ENCODE measurements at regions not wholly inside any gene's neighbourhood (a gene's known extent, or its start where the extent isn't known, plus 50 kb on each side); places are given as distances from the start of the nearest gene placed in this dataset.
"Not testable (repeated sequence)": the region's sequence is repeated elsewhere in the genome, so short reads cannot be mapped to it uniquely, and the experiment has no call there.

DNA sequence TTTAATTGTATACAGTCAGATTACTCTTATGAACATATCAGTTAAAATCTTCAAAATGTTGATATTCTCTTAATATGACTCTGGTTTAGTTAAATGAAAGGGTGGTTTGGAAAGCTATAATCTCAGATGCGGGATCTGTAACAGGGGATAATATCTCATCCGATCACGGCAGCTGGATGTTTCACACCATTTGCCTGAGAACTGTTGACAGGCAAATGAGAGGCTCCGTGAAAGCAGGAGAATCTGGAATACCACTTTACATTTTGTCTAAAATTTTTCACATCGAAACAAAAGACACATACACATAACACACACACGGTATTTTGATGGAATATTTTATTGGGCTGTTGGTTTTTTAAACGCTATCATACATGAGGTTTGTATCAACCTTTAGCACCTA, 518.6 kb upstream of the SLC39A10 start:
- DNase-seq, result no peak

DNA sequence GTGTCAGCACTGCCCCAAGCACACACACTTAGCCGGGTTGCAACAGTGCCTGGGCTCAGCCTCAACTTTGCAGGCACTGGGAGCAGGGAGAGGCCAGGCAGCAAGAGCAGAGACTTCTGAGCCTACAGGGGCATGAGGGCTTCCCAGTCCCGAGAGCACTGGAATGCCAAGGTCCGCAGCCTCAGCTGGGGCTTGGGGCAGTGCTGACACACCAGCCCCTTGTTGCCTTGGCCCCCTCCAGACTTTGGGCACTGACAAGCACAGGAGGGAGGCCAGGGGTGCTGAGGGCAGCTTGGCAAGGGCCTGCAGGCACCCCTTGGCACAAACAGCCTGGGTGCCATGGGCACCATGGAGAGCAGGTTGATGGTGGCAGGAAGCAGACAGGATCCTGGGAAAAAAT, 531.1 kb upstream of the SLC39A10 start:
- not testable (repeated sequence) for DNase-seq

GRCh38 chr2:195124391-195125079, 532.5 kb upstream of the SLC39A10 start:
- no peak for DNase-seq

GRCh38 chr2:195122653-195123052, 534.4 kb upstream of the SLC39A10 start:
- DNase-seq, result no peak

DNA sequence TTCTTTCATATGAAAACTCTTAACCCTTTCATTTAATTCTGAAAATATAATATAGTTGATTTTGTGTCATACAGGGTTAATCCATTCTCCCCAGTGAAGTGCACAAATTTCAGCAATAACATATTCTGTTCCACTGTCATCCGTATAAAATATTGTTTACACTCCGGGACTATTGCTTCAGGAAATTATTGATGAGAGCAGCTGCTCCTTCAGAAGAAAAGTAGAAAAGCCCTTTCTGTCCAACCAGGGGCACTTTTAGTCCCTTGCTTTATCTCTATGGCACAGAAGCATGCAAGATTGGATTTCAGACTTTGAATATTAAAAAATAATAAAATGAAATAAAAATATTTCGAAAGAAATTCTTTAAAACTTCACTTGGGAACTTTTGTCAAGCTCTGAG, 535.7 kb upstream of the SLC39A10 start:
- DNase-seq, result no peak

GRCh38 chr2:195119231-195119630, 537.8 kb upstream of the SLC39A10 start:
- no peak for DNase-seq

GRCh38 chr2:195118276-195118675, 538.8 kb upstream of the SLC39A10 start:
- no peak for DNase-seq

- no peak for DNase-seq
Measured at GRCh38 chr2:195117011-195117410, 540.0 kb upstream of the SLC39A10 start.

GRCh38 chr2:195115738-195116137, 541.3 kb upstream of the SLC39A10 start:
- no peak for DNase-seq

DNA sequence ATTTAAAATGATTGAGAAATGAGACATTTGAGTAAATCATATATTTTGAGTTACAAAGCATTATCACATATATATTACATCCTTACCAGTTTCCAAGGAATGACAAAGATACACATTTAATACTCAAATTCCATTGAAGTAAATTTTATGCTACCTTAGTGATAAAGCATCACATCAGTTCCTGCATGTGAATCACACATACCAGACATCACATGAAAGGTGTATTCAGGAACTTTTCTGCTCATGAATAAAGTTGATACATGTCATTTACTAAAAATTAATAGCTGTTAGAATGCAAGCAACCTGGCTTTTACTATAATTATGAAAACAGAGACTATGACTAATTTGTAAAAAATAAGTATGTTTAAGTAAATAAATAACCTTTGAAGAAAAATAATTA, 548.8 kb upstream of the SLC39A10 start:
- DNase-seq, result no peak

- no peak for DNase-seq
Measured at GRCh38 chr2:195106681-195107380, 550.2 kb upstream of the SLC39A10 start.

DNA sequence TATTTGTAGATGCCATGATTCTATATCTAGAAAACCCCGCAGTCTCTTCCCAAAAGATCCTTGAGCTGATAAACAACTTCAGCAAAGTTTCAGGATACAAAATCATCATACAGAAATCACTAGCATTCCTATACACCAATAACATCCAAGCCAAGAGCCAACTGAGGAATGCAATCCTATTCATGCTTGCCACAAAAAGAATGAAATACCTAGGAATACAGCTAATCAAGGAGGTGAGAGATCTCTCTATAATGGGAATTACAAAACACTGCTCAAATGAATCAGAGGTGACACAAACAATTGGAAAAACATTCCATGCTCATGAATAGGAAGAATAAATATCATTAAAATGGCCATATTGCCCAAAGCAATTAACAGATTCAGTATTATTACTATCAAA, 551.4 kb upstream of the SLC39A10 start:
- DNase-seq, result no peak

DNA sequence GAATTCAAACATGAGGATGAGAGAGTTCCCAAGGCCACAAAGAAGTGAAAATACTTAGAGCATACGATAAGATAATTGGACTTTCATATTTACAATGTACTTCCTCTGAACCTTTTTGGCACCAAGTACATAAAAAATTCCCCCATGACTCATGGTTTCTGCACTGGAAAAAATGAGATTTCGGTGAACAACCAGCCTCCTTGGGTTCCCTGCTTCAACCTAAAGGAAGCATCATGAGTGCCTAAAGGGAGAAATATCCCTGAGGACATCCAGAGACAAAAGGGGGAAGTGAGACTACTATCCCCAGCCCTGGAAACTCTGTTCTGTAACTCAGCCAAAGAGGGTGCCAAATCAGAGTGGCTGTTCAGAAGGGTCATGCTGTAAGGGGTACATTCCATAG, 562.7 kb upstream of the SLC39A10 start:
- no peak for DNase-seq

GRCh38 chr2:195092341-195092740, 564.7 kb upstream of the SLC39A10 start:
- DNase-seq, result no peak

- DNase-seq, result not testable (repeated sequence)
Measured at GRCh38 chr2:195072806-195073205, 584.2 kb upstream of the SLC39A10 start.

GRCh38 chr2:195057001-195057400, 600.0 kb upstream of the SLC39A10 start:
- DNase-seq, result no peak

- no peak for DNase-seq
Measured at GRCh38 chr2:195055996-195056395, 601.0 kb upstream of the SLC39A10 start.

DNA sequence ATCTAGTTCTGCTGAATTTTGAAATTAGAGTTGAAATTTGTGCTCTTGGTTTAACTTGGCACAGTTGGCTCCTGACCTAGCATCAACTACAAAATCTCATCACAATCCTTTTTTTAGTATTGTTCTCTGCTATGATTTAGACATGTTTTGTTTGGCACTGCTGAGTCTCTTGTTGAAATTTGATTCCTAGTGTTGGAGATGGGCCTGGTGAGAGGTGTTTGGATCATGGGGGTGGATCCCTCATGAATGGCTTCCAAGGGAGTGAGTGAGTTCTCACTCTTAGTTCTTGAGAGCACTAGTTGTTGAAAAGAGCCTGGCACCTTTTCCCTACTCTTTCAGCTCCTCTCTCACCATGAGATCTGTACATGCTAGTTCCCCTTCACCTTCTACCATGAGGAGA, 605.6 kb upstream of the SLC39A10 start:
- DNase-seq, result no peak

DNA sequence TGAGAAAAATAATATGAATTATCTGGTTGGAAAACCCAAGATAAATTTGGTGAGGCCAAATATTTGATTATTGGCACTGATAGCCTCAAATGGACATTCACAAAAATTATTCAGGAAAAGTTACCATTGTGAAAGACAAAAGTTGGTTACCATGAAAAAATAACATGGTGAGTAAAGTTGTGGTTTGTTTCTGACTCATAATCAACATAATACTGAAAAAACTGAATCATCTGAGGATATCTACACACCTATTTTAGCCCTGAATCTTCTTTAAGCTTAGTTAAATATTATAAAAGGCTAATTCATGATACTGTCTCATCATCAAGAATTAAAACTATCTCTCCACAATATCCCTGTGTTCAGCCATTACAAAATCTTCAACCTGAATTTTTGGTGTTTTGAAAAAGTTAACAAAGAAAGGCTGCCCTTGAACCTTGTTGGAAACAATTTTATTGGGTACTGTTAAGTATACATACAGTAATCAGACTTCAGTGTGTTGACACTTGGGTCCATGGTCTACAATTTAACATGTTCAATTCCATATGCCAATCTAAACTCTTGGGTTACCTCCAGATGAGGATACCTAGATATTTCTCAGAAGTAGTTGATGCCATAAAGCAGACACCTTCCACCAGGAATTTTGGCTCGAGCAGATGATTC, 607.5 kb upstream of the SLC39A10 start:
- DNase-seq, result peak; percentile 22

GRCh38 chr2:195047955-195048354, 609.1 kb upstream of the SLC39A10 start:
- no peak for DNase-seq

DNA sequence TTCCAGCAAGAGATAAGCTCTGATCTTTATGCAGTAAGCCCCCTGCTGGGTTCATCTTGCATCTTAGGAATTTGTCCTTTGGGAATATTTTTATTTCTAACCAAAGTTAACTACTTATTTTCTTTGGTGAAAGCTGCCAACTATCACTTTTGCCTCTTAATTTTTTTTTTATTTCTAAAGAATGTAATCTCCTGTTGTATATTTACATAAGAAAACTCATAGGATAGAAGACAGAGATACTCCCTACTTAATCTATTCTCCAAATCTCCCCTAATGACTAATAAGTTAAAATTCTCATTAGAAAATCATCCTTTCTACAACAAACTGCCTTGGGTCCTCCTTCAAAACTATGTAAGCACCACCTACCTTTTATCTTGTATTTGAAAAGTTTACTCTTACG, 612.2 kb upstream of the SLC39A10 start:
- no peak for DNase-seq

DNA sequence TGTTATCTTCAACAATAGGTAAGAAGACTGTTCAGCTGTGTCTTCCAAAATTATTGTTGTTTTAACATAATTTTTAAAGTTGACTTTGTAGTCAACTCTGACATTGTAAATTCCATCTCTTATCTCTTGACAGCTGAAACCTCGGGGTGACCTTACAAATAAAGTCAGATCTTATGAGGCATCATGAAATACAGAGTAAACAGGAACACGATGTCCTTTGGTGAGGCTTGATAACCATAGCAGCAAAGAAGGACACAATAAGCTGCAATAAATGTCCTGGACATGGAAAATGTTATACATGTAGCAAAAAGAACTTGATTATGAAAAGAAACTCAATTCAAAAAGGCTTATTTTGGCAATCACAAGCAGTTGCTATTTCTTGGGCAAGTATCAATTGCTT, 618.9 kb upstream of the SLC39A10 start:
- DNase-seq, result no peak

- no peak for DNase-seq
Measured at GRCh38 chr2:195037045-195037444, 620.0 kb upstream of the SLC39A10 start.

- DNase-seq, result no peak
Measured at GRCh38 chr2:195031411-195031810, 625.6 kb upstream of the SLC39A10 start.

Measured in activated CD4-positive, alpha-beta T cell treated with anti-CD3 and anti-CD28 coated beads, Interleukin-10, Interleukin-2, amounts not matched to agents 100 ng/mL and 50 ng/mL, durations not matched to agents 16 hours and 8 hours (primary cell).